DMS 273 treated with DMSO at 0.1 percent for 48 hours (cell line): ENCODE measurements at regions not wholly inside any gene's neighbourhood (a gene's known extent, or its start where the extent isn't known, plus 50 kb on each side); places are given as distances from the start of the nearest gene placed in this dataset.
"Not testable (repeated sequence)": the region's sequence is repeated elsewhere in the genome, so short reads cannot be mapped to it uniquely, and the experiment has no call there.

Experiments used
- DNase-seq: peaks from one replicate; lab custom pipeline; 2025; lab: John Stamatoyannopoulos, UW

- no peak for DNase-seq
Measured at GRCh38 chr15:47887241-47887800, 170.0 kb downstream of the SEMA6D start.

GRCh38 chr15:47888385-47889100 is 171.2 kb downstream of the SEMA6D start:
- DNase-seq: no peak

GRCh38 chr15:47890397-47891150 is 173.3 kb downstream of the SEMA6D start:
- no peak for DNase-seq

DNA sequence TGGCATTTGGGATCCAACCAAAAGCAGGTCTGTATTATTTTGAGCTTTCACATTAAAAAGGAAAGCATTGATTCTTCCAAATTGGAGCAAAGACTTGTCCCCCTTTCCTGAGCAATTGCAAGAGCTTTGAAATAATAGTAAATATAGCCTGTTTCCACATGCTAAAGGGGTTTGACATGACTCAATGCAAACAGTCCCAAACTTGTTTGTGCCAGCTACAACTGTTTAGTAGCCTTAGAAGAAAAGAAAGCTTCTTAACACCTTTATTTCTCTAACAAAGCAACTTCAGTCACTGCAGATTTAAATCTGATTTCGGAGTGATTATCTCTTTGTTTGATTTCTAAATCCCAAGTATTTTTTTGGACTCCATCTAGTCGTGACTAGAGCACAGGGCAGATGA is 180.2 kb downstream of the SEMA6D start:
- DNase-seq: no peak

- DNase-seq: no peak
Measured at GRCh38 chr15:47900751-47901150, 183.4 kb downstream of the SEMA6D start.

DNA sequence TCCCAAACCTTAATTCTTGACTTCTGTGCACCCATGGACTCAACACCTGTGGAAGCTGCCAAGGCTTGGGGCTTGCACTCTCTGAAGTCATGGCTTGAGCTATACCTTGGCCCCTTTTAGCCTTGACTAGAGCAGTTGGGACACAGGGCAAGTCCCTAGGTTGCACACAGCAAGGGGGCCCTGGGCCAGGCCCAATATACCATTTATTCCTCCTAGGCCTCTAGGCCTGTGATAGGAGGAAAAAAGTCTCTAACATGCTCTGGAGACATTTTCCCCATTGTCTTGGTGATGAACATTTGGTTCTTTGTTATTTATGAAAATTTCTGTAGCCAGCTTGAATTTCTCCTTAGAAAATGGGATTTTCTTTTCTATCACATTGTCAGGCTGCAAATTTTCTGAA is 186.1 kb downstream of the SEMA6D start:
- DNase-seq: no peak

DNA sequence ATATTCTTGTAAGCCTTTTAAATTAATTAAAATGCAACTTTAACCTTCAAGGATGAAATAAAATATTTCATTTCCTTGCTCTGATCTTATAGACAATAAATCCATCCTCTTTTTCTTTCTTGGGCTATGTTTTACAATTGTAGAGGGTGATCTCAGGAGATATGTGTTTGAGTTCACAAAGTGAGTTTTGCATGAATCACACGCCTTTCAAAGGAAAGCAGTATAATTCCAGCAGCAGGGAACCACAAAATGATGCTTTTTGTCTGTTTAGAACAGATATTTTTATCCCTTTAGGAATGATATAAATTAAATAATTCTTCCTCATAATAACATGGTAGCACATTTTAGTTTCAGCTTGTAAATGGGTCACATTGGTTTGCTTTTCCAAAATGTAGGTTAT is 191.2 kb downstream of the SEMA6D start:
- DNase-seq: no peak

DNA sequence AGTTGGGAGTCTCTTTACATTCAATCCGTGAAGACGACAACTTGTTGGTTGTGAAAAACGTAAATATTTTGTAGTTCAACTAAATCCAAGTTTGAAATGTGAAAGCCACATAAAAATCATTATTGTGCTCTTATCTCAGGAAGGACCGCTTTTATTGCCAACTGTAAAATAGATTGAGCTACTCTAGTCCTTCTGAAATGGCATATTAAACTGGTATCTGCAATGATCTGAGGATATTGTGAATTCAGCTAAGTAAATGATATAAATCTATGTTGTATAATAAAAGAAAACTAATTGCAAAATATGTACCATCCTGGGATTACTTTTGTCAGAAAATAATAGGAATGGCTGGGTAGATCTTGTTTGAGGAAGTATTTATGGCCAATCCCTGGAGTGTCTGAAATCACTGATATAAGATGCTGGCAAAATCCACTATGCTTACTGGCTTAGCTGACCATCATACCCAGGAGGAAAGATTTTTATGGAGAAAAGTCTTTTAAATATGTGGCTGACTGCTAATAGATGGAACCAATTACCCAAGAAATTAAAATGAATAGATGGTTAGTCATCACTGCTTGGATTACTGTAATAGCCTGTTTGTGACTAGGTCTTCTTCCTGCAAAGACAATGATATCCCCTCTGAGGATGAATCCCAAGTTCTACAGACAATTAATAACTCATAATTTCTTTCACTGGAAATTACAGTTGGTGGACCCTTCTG is 191.8 kb downstream of the SEMA6D start:
- DNase-seq: no peak

- DNase-seq: not testable (repeated sequence)
Measured at GRCh38 chr15:47912910-47913309, 195.6 kb downstream of the SEMA6D start.

DNA sequence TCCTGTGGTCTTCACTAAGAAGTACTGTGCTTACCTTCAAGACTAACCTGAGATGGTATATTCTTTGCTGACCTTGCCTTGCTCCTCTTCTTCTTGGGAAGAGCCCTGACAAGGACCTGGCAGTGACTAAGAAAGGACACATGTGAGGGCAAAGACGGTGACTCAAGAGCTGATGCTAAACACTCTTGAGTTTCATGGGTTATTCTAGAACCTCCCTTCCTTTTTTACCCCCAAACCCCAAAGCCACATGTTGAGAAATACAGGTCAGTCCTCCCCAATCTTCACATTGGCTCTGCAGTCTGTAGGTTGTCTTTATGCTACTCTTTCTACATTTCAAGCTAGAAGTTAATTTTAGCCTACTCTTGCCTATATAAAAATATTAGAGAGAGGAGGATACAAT is 200.6 kb downstream of the SEMA6D start:
- no peak for DNase-seq

- no peak for DNase-seq
Measured at GRCh38 chr15:47918877-47919276, 201.6 kb downstream of the SEMA6D start.

- no peak for DNase-seq
Measured at GRCh38 chr15:47924381-47924780, 196.4 kb upstream of the SLC24A5 start.

DNA sequence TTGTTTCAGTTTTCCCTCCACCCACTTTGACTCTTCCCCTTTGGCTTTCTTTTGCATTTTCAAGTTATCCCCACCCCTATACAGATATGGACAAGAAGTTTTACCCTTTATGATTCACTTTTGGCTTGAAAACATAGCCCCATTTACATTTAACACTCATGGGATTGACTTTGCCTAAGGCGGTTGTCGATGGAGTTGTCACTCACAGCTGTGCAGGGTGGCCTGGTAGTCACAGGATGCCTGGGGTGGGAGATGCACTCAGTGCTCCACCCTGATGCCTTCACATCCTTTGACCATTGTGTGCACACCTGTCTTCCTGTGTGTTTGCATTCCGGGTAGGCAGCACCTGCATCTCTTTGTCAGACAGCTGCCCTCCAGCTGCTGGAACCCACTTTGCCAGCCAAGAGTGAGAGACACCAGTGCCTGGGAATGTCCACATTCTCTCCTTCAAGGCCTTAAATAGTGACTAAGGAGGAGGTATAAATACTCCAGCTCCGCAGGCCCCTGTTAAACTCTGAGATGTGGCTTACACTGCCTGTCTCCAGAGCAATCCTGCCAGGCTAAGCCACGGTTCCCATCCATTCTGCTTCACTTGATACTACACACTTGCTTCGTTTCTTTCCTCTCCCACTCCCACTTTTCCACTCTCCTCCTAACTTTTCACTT is 191.5 kb upstream of the SLC24A5 start:
- DNase-seq: no peak

DNA sequence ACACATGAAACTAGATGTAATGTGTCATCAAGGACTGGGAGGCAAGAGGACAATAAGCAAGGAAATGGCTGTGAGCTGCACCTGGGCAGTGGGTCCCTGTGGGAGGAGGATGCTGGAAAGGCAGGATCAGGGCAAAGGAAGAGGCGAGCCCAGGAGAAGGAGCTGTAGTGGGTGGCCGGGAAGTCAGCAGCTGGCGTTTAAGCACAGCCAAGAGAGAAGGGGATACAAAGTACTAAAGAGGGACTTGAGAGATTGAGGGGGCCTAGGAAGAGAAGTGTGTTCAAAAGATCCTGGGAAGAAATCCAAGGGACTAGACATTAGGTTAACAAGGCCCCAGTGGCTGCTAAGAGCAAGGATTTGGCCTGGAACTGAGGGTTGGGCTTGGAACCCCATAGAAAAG is 188.5 kb upstream of the SLC24A5 start:
- no peak for DNase-seq

DNA sequence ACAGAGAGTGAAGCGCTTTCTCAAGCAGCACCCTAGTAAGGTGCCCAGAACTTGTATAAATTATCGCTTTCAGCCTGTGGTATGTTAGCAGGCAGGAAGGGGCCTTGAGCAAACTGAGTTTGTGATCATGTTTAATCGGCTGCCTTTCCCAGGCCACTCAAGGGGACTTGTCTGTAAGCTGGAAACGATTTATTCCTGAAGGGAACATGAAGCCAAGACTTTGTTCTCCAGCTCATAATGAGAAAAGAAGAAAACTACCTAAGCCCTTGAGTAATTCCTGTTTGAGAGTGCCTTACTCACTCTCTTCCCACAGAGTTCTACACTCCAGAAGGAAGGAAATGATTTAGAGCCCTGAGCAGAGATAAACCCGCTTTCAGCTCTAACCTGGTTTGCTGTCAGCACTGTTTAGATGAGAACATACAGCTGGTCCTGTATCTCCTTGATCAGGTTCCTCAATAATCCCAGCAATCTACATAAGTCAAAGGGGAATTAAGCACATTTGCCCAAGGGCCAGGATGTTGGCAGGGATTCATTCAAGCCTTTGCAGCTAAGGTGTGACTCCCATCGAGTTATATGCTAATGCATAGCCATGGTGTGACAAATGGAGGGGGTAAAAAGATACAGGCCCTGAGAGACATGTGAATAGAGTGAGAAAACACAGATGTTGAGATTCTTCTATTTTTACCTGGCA is 187.7 kb upstream of the SLC24A5 start:
- DNase-seq: no peak

GRCh38 chr15:47933865-47934264 is 186.9 kb upstream of the SLC24A5 start:
- no peak for DNase-seq

GRCh38 chr15:47934342-47934741 is 186.4 kb upstream of the SLC24A5 start:
- no peak for DNase-seq

DNA sequence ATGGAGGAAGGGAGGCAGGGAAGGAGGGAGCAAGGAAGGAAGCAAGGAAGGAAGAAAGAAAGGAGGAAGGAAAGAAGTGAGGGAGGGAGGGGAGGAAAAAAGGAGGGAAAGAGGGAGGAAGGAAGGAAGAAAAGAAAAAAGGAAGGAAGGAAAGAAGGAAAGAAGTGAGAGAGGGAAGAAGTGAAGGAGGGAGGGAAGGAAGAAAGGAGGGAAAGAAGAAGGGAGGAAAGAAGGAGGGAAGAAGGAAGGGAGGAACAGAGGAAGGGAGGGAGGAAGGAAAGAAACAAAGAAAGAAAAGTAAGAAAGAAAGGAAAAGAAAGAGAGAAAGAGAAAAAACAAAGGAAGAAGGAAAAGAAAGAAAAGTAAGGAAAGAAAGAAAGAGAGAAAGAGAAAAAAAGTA is 183.0 kb upstream of the SLC24A5 start:
- no peak for DNase-seq

DNA sequence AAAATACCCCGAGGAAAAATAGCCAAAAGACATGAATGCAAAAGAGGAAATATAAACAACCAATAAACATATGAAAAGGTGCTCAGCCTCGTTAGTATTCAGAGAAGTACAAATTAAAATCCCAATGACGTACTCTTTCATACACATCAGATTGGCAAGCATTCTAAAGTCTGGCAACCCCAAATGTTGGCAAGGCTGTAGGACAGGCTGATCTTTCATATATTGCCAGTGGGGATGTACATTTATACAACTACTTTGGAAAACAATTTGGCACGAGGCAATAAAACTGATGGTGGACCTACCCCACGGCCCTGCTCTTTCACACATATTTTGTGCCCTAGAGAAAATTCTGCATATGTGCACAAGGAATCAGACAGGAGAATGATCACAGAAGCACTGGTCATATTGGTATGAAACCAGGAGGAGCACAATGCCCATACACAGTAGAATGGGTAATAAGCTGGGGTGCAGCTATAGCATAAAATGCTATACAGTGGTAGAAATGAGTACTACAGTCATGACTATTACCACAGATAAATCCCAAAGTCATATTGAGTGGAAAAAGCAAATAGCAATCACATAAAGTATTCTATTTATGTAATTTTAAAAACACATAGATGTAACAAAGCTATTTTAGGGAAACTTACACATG is 176.0 kb upstream of the SLC24A5 start:
- DNase-seq: no peak

- DNase-seq: no peak
Measured at GRCh38 chr15:47945872-47946650, 174.7 kb upstream of the SLC24A5 start.
